ENCODE measurements at regions not wholly inside any gene's neighbourhood (a gene's known extent, or its start where the extent isn't known, plus 50 kb on each side); places are given as distances from the start of the nearest gene placed in this dataset.
"Not testable (repeated sequence)": the region's sequence is repeated elsewhere in the genome, so short reads cannot be mapped to it uniquely, and the experiment has no call there.

GRCh38 chr5:83001796-83002381 is 75.3 kb downstream of the TMEM167A start:
- intact Hi-C loops (cut with micrococcal nuclease): no loop called here
- Mint-ChIP-seq H3K36me3 (ENCODE audit: low read depth) (no peaks in the 10 kb centered on the region), H3K27ac (no peak overlapping the region), H3K4me1 (ENCODE audit: low read depth) (no peaks in the 10 kb centered on the region), H3K4me3 (ENCODE audit: low read depth) (no peak overlapping the region), H3K9me3 (no peaks in the 10 kb centered on the region), H3K27me3 (ENCODE audit: low read depth) (peaks cover 3% of the 10 kb centered on the region)
- no peak for DNase-seq (ENCODE audit: low spot score)

GRCh38 chr5:83000922-83001321 is 76.3 kb downstream of the TMEM167A start:
- intact Hi-C loops (cut with micrococcal nuclease): no loop called here
- Mint-ChIP-seq H3K4me1 (ENCODE audit: low read depth) (no peaks in the 10 kb centered on the region), H3K36me3 (ENCODE audit: low read depth) (no peaks in the 10 kb centered on the region), H3K27me3 (ENCODE audit: low read depth) (peaks cover 3% of the 10 kb centered on the region), H3K27ac (no peak overlapping the region), H3K4me3 (ENCODE audit: low read depth) (no peak overlapping the region), H3K9me3 (no peaks in the 10 kb centered on the region)
- no peak for DNase-seq (ENCODE audit: low spot score)

GRCh38 chr5:83000428-83000827 is 76.8 kb downstream of the TMEM167A start:
- intact Hi-C loops (cut with micrococcal nuclease): no loop called here
- no peak for DNase-seq (ENCODE audit: low spot score)
- H3K27me3 Mint-ChIP-seq (ENCODE audit: low read depth): peaks cover 3% of the 10 kb centered on the region
- no peaks in the 10 kb centered on the region for H3K36me3 Mint-ChIP-seq (ENCODE audit: low read depth)
- H3K27ac Mint-ChIP-seq: no peak overlapping the region
- H3K4me3 Mint-ChIP-seq (ENCODE audit: low read depth): no peak overlapping the region
- H3K4me1 Mint-ChIP-seq (ENCODE audit: low read depth): no peaks in the 10 kb centered on the region
- no peaks in the 10 kb centered on the region for H3K9me3 Mint-ChIP-seq

- intact Hi-C loops (cut with micrococcal nuclease): no loop called here
- Mint-ChIP-seq H3K4me1 (ENCODE audit: low read depth) (no peaks in the 10 kb centered on the region), H3K36me3 (ENCODE audit: low read depth) (no peaks in the 10 kb centered on the region), H3K9me3 (no peaks in the 10 kb centered on the region), H3K27me3 (ENCODE audit: low read depth) (no peaks in the 10 kb centered on the region), H3K27ac (no peak overlapping the region), H3K4me3 (ENCODE audit: low read depth) (no peak overlapping the region)
- no peak for DNase-seq (ENCODE audit: low spot score)
These were observed 83.8 kb downstream of the TMEM167A start for GRCh38 chr5:82993416-82993815.

- no peaks in the 10 kb centered on the region for H3K4me1 Mint-ChIP-seq (ENCODE audit: low read depth)
- DNase-seq (ENCODE audit: low spot score): no peak
- intact Hi-C loops (cut with micrococcal nuclease): no loop called here
- H3K4me3 Mint-ChIP-seq (ENCODE audit: low read depth): no peak overlapping the region
- no peak overlapping the region for H3K27ac Mint-ChIP-seq
- H3K9me3 Mint-ChIP-seq: no peaks in the 10 kb centered on the region
- H3K27me3 Mint-ChIP-seq (ENCODE audit: low read depth): no peaks in the 10 kb centered on the region
- H3K36me3 Mint-ChIP-seq (ENCODE audit: low read depth): no peaks in the 10 kb centered on the region
These were observed 84.5 kb downstream of the TMEM167A start for GRCh38 chr5:82992646-82993045.

- no peak overlapping the region for H3K27ac Mint-ChIP-seq
- intact Hi-C loops (cut with micrococcal nuclease): no loop called here
- H3K9me3 Mint-ChIP-seq: no peaks in the 10 kb centered on the region
- H3K4me3 Mint-ChIP-seq (ENCODE audit: low read depth): no peak overlapping the region
- H3K4me1 Mint-ChIP-seq (ENCODE audit: low read depth): no peaks in the 10 kb centered on the region
- no peaks in the 10 kb centered on the region for H3K36me3 Mint-ChIP-seq (ENCODE audit: low read depth)
- DNase-seq (ENCODE audit: low spot score): no peak
- H3K27me3 Mint-ChIP-seq (ENCODE audit: low read depth): peaks cover 2% of the 10 kb centered on the region
These were observed 85.4 kb downstream of the TMEM167A start for GRCh38 chr5:82991678-82992323.

- DNase-seq (ENCODE audit: low spot score): no peak
- peaks cover 2% of the 10 kb centered on the region for H3K27me3 Mint-ChIP-seq (ENCODE audit: low read depth)
- no peaks in the 10 kb centered on the region for H3K36me3 Mint-ChIP-seq (ENCODE audit: low read depth)
- H3K4me3 Mint-ChIP-seq (ENCODE audit: low read depth): no peak overlapping the region
- intact Hi-C loops (cut with micrococcal nuclease): no loop called here
- H3K9me3 Mint-ChIP-seq: no peaks in the 10 kb centered on the region
- H3K4me1 Mint-ChIP-seq (ENCODE audit: low read depth): no peaks in the 10 kb centered on the region
- H3K27ac Mint-ChIP-seq: no peak overlapping the region
These were observed 86.1 kb downstream of the TMEM167A start for GRCh38 chr5:82991059-82991458.

- Mint-ChIP-seq H3K27me3 (ENCODE audit: low read depth) (peaks cover 2% of the 10 kb centered on the region), H3K4me3 (ENCODE audit: low read depth) (no peak overlapping the region), H3K4me1 (ENCODE audit: low read depth) (no peaks in the 10 kb centered on the region), H3K27ac (no peak overlapping the region), H3K9me3 (no peaks in the 10 kb centered on the region), H3K36me3 (ENCODE audit: low read depth) (no peaks in the 10 kb centered on the region)
- intact Hi-C loops (cut with micrococcal nuclease): no loop called here
- no peak for DNase-seq (ENCODE audit: low spot score)
These were observed 90.0 kb downstream of the TMEM167A start for GRCh38 chr5:82987188-82987587.

GRCh38 chr5:82986404-82986803 is 90.8 kb downstream of the TMEM167A start:
- DNase-seq (ENCODE audit: low spot score): no peak
- Mint-ChIP-seq H3K27ac (no peak overlapping the region), H3K9me3 (no peaks in the 10 kb centered on the region), H3K27me3 (ENCODE audit: low read depth) (peaks cover 2% of the 10 kb centered on the region), H3K36me3 (ENCODE audit: low read depth) (no peaks in the 10 kb centered on the region), H3K4me1 (ENCODE audit: low read depth) (no peaks in the 10 kb centered on the region), H3K4me3 (ENCODE audit: low read depth) (no peak overlapping the region)
- intact Hi-C loops (cut with micrococcal nuclease): no loop called here

- intact Hi-C loops (cut with micrococcal nuclease): no loop called here
- no peak for DNase-seq (ENCODE audit: low spot score)
- H3K36me3 Mint-ChIP-seq (ENCODE audit: low read depth): no peaks in the 10 kb centered on the region
- H3K27me3 Mint-ChIP-seq (ENCODE audit: low read depth): peaks cover 2% of the 10 kb centered on the region
- no peaks in the 10 kb centered on the region for H3K9me3 Mint-ChIP-seq
- H3K4me1 Mint-ChIP-seq (ENCODE audit: low read depth): no peaks in the 10 kb centered on the region
- no peak overlapping the region for H3K27ac Mint-ChIP-seq
- H3K4me3 Mint-ChIP-seq (ENCODE audit: low read depth): no peak overlapping the region
These were observed 91.4 kb downstream of the TMEM167A start for GRCh38 chr5:82985763-82986162.

- intact Hi-C loops (cut with micrococcal nuclease): no loop called here
- H3K4me1 Mint-ChIP-seq (ENCODE audit: low read depth): no peaks in the 10 kb centered on the region
- no peak for DNase-seq (ENCODE audit: low spot score)
- no peaks in the 10 kb centered on the region for H3K36me3 Mint-ChIP-seq (ENCODE audit: low read depth)
- H3K27ac Mint-ChIP-seq: no peak overlapping the region
- H3K27me3 Mint-ChIP-seq (ENCODE audit: low read depth): peaks cover 2% of the 10 kb centered on the region
- no peak overlapping the region for H3K4me3 Mint-ChIP-seq (ENCODE audit: low read depth)
- H3K9me3 Mint-ChIP-seq: no peaks in the 10 kb centered on the region
These were observed 92.1 kb downstream of the TMEM167A start for GRCh38 chr5:82984786-82985735.

GRCh38 chr5:82982846-82983245 is 94.3 kb downstream of the TMEM167A start:
- peaks cover 2% of the 10 kb centered on the region for H3K9me3 Mint-ChIP-seq
- no peak overlapping the region for H3K27ac Mint-ChIP-seq
- peaks cover 2% of the 10 kb centered on the region for H3K27me3 Mint-ChIP-seq (ENCODE audit: low read depth)
- intact Hi-C loops (cut with micrococcal nuclease): no loop called here
- H3K4me1 Mint-ChIP-seq (ENCODE audit: low read depth): no peaks in the 10 kb centered on the region
- no peaks in the 10 kb centered on the region for H3K36me3 Mint-ChIP-seq (ENCODE audit: low read depth)
- no peak for DNase-seq (ENCODE audit: low spot score)
- no peak overlapping the region for H3K4me3 Mint-ChIP-seq (ENCODE audit: low read depth)

- DNase-seq (ENCODE audit: low spot score); H3K4me1 Mint-ChIP-seq (ENCODE audit: low read depth); H3K4me3 Mint-ChIP-seq (ENCODE audit: low read depth); intact Hi-C loops (cut with micrococcal nuclease); H3K27ac Mint-ChIP-seq; H3K36me3 Mint-ChIP-seq (ENCODE audit: low read depth); H3K27me3 Mint-ChIP-seq (ENCODE audit: low read depth): not testable (repeated sequence)
- H3K9me3 Mint-ChIP-seq: peaks cover 30% of the 10 kb centered on the region
These were observed 100.3 kb downstream of the TMEM167A start for GRCh38 chr5:82976887-82977286.
